Adipocyte (in vitro differentiated cells): ENCODE measurements at regions not wholly inside any gene's neighbourhood (a gene's known extent, or its start where the extent isn't known, plus 50 kb on each side); places are given as distances from the start of the nearest gene placed in this dataset.

Experiments used
- DNase-seq: peaks from one replicate; pipeline ENCODE4 v3.0.0-alpha.2; 2015; ENCODE audit warnings: low read depth
- H3K27me3 ChIP-seq: replicated peaks from 2 replicates; pipeline ENCODE4 v1.7.0; 2013; ENCODE audit warnings: mild to moderate bottlenecking, low read length, moderate library complexity; ENCODE audit not compliant: control insufficient read depth, insufficient read depth
- H3K36me3 ChIP-seq: 2 replicates; pipeline ENCODE4 v1.7.0; 2013; ENCODE audit warnings: low read length, mild to moderate bottlenecking, moderate library complexity; ENCODE audit not compliant: control insufficient read depth, insufficient read depth, severe bottlenecking
- H3K4me1 ChIP-seq: 2 replicates; pipeline ENCODE4 v1.7.0; 2013; ENCODE audit warnings: mild to moderate bottlenecking, low read length, moderate library complexity; ENCODE audit not compliant: control insufficient read depth, insufficient read depth
- H3K4me3 ChIP-seq: 2 replicates; pipeline ENCODE4 v1.7.0; 2013; ENCODE audit warnings: mild to moderate bottlenecking, low read length, moderate library complexity
- H3K9ac ChIP-seq: 2 replicates; pipeline ENCODE4 v1.7.0; 2013; ENCODE audit warnings: mild to moderate bottlenecking, low read length, moderate library complexity
- H3K9me3 ChIP-seq: 2 replicates; pipeline ENCODE4 v1.7.0; 2013; ENCODE audit warnings: mild to moderate bottlenecking, low read length, moderate library complexity; ENCODE audit not compliant: control insufficient read depth

- DNase-seq, result no peak
- H3K27me3 ChIP-seq, result peaks cover 4% of the 10 kb centered on the region
- H3K9me3 ChIP-seq, result no peaks in the 10 kb centered on the region
- H3K4me3 ChIP-seq, result peak overlapping the region; percentile 45
- no peaks in the 10 kb centered on the region for H3K36me3 ChIP-seq
- peaks cover 15% of the 10 kb centered on the region for H3K4me1 ChIP-seq
- no peak overlapping the region for H3K9ac ChIP-seq
Measured at GRCh38 chr4:111991163-111991562, 154.1 kb upstream of the FAM241A start.

DNA sequence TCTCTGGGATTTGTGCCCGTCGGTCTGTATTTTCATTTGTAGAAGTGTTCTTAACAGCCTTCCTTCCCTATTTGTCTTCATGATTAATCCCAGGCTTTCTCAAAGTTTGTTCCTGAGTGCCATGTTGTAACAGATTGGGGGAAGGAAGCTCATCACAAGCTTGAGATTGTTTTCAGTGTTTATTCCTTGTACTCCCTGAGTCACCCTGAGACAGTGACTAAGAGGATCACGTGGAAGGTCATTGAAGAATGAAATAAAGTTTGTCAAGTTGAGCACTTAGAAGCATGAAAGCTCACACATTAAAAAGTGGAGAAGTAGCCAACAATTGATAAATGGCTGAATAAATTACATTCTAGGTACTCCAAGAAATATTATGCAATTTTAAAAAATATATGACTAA, 153.5 kb upstream of the FAM241A start:
- peak; percentile 5 for DNase-seq
- Histone ChIP-seq H3K9me3 (no peaks in the 10 kb centered on the region), H3K4me1 (peaks cover 15% of the 10 kb centered on the region), H3K9ac (no peak overlapping the region), H3K4me3 (peak overlapping the region; percentile 45), H3K36me3 (no peaks in the 10 kb centered on the region), H3K27me3 (peaks cover 7% of the 10 kb centered on the region)

DNA sequence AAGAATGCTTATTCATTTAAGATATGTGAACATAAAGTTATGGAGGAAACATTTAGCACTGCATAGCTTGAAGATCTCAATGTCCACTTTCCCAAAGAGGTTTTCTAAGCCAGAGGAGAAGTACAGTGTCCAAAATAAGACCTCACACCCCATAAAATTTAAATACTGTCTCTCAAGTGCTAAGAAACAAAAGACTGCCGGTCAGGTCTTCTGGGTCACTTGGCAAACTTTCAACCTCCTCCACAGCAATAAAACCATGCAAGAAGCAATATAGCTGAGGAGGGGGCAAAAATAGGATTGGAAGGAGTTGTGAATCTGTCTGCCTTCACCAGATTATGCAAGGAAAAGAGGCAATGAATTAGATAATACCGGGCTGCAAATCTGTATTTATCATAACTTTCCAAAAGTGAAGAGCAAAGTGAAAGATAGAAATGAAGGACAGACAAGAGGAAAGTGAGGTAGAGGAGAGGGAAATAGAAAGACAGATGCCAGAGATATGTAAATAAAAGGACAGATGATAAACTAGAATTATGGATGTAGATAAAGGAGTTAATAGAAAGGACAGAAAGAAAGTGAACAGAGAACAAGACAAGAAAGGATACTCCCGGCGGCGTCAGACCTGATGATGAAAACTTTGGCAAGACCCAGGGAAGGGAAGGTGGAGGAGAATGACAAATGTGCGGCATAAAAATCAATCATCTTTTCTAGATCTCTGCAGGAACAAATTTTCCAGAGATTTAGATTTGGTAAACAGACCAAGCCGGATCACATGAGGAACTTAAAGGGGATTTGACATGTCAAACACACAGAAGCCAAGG, 152.7 kb upstream of the FAM241A start:
- H3K36me3 ChIP-seq, result no peaks in the 10 kb centered on the region
- H3K4me1 ChIP-seq, result peaks cover 15% of the 10 kb centered on the region
- no peak for DNase-seq
- no peak overlapping the region for H3K4me3 ChIP-seq
- H3K9me3 ChIP-seq, result no peaks in the 10 kb centered on the region
- H3K9ac ChIP-seq, result no peak overlapping the region
- H3K27me3 ChIP-seq, result peaks cover 7% of the 10 kb centered on the region

DNA sequence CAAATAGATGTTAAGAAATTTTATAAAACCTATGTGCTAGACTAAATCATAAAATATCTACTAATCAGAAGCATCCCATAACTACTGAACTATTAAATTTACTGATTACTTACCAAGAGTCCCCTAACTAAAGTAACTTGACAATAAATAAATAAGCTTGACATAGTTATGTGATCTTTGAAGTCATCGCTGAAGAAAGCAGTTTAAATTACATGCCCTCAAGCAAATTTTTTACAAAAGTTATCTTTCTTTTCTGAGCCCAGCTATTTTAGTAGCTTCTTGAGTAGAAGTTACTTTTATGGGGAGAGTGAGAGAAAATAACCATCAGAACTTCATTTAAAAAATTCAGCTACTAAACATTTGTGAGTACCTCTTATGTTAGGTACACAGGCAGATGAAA, 150.9 kb upstream of the FAM241A start:
- H3K27me3 ChIP-seq, result peaks cover 7% of the 10 kb centered on the region
- no peak overlapping the region for H3K4me3 ChIP-seq
- no peaks in the 10 kb centered on the region for H3K36me3 ChIP-seq
- peaks cover 15% of the 10 kb centered on the region for H3K4me1 ChIP-seq
- H3K9me3 ChIP-seq, result no peaks in the 10 kb centered on the region
- no peak for DNase-seq
- no peak overlapping the region for H3K9ac ChIP-seq

DNA sequence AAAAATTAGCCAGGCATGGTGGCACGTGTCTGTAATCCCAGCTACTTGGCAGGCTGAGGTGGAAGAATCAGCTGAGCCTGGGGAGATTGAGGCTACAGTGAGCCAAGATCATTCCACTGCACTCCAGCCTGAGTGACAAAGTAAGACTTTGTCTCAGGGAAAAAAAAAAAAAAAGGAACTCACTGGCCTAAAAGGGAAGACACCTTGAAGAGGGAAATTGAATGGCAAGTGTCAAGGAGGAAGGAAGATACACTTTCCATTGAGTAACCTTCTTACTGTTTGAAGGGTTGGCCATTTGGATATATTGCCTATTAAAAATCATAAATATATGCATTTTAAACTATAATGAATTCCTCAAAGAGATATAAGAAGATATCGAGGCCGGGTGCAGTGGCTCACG, 147.5 kb upstream of the FAM241A start:
- Histone ChIP-seq H3K36me3 (no peaks in the 10 kb centered on the region), H3K4me1 (no peaks in the 10 kb centered on the region), H3K27me3 (peaks cover 7% of the 10 kb centered on the region), H3K9ac (no peak overlapping the region), H3K9me3 (no peaks in the 10 kb centered on the region), H3K4me3 (no peak overlapping the region)
- no peak for DNase-seq

GRCh38 chr4:111999801-112000200, 145.5 kb upstream of the FAM241A start:
- H3K27me3 ChIP-seq, result peaks cover 7% of the 10 kb centered on the region
- DNase-seq, result no peak
- H3K9ac ChIP-seq, result no peak overlapping the region

DNA sequence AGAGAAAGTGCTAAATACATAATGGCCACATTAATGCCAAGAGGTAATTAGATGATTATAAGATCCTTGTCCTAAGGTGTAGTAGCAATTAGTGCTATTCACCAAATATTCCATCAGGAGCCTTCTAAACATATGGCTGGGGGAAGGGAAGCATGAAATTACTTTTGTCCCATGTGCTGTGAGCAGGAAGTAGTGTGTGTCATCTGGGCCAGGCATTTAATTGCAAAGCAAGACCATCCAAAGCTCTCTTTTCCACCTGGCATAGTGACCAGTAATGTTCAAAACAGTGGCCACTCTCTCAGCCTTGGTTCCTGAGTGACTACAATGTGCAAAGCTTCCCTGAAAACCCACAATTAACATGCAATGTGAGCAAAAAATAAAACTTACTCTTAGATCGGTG, 144.2 kb upstream of the FAM241A start:
- Histone ChIP-seq H3K9me3 (no peaks in the 10 kb centered on the region), H3K36me3 (no peaks in the 10 kb centered on the region), H3K9ac (no peak overlapping the region), H3K4me3 (no peak overlapping the region), H3K4me1 (no peaks in the 10 kb centered on the region), H3K27me3 (peaks cover 4% of the 10 kb centered on the region)
- no peak for DNase-seq

More at GRCh38 chr4:111999801-112000200, 145.5 kb upstream of the FAM241A start:
- Histone ChIP-seq H3K4me1 (no peaks in the 10 kb centered on the region), H3K36me3 (no peaks in the 10 kb centered on the region), H3K9me3 (no peaks in the 10 kb centered on the region), H3K4me3 (no peak overlapping the region)

GRCh38 chr4:112002248-112002661, 143.0 kb upstream of the FAM241A start:
- no peak overlapping the region for H3K9ac ChIP-seq
- no peaks in the 10 kb centered on the region for H3K36me3 ChIP-seq
- no peaks in the 10 kb centered on the region for H3K4me1 ChIP-seq
- no peaks in the 10 kb centered on the region for H3K9me3 ChIP-seq
- no peak for DNase-seq
- H3K4me3 ChIP-seq, result no peak overlapping the region
- H3K27me3 ChIP-seq, result no peaks in the 10 kb centered on the region

GRCh38 chr4:112003231-112003907, 141.9 kb upstream of the FAM241A start:
- H3K36me3 ChIP-seq, result no peaks in the 10 kb centered on the region
- no peak for DNase-seq
- no peak overlapping the region for H3K4me3 ChIP-seq
- no peaks in the 10 kb centered on the region for H3K4me1 ChIP-seq
- no peaks in the 10 kb centered on the region for H3K9me3 ChIP-seq
- no peaks in the 10 kb centered on the region for H3K27me3 ChIP-seq
- no peak overlapping the region for H3K9ac ChIP-seq

DNA sequence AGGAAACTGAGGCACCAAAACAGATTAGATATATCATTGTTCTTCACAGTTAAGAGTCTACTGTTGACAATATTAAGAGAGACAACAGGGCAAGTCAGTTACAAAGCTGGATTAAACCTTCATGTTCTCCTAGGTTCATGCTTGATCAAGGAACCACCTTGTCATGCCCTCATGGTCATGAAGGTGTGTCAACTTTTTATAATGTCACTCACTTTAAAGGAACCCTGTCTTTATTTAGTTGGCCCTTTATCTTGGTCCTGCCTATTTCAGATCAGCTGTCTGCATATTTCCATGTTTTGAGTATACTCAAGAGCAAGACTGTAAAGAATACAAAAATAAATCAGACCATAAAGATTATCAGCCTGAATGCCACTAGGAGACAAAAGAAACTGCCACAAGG, 140.2 kb upstream of the FAM241A start:
- Histone ChIP-seq H3K27me3 (no peaks in the 10 kb centered on the region), H3K9me3 (no peaks in the 10 kb centered on the region), H3K4me1 (no peaks in the 10 kb centered on the region), H3K9ac (no peak overlapping the region), H3K36me3 (no peaks in the 10 kb centered on the region), H3K4me3 (no peak overlapping the region)
- no peak for DNase-seq

DNA sequence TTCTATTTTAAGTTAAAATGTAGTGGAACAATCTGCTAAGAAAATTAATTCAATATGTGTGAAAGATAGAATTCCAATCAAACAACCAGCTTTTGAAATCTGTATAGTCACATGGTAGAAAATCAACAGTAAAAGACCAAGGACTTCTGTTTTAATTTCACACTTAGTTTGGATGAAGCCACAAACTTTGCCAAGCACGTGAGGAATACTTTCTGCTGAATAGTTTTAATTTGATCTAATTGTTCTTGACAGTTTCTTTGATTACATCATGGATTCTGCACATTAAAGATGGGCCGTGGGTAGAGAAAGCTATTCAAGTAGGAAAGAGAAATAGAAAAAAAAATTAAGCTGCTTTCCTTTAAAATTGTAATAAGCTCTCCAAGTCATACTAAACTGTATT, 137.9 kb upstream of the FAM241A start:
- H3K4me3 ChIP-seq, result no peak overlapping the region
- H3K4me1 ChIP-seq, result no peaks in the 10 kb centered on the region
- H3K27me3 ChIP-seq, result no peaks in the 10 kb centered on the region
- no peak overlapping the region for H3K9ac ChIP-seq
- no peak for DNase-seq
- H3K9me3 ChIP-seq, result no peaks in the 10 kb centered on the region
- H3K36me3 ChIP-seq, result no peaks in the 10 kb centered on the region
